BE2C (cell line): ENCODE measurements at regions not wholly inside any gene's neighbourhood (a gene's known extent, or its start where the extent isn't known, plus 50 kb on each side); places are given as distances from the start of the nearest gene placed in this dataset.

Experiments
- DNase-seq: peaks from one replicate; pipeline ENCODE4 v3.0.0-alpha.2; 2020
- H3K27me3 ChIP-seq: fragments of 250-450 bp; sonication (Bioruptor Pico); 2 replicates; pipeline ENCODE4 v1.5.1; 2020; ENCODE audit warnings: mild to moderate bottlenecking
- H3K36me3 ChIP-seq: fragments of 250-450 bp; sonication (Bioruptor Pico); 2 replicates; pipeline ENCODE4 v1.5.1; 2020; ENCODE audit warnings: mild to moderate bottlenecking
- H3K4me1 ChIP-seq: fragments of 250-450 bp; sonication (Bioruptor Pico); 2 replicates; pipeline ENCODE4 v1.5.1; 2020
- H3K4me3 ChIP-seq: 2 replicates; pipeline ENCODE4 v1.5.1; 2011; ENCODE audit warnings: low read depth, low read length
- H3K9me3 ChIP-seq: fragments of 250-450 bp; sonication (Bioruptor Pico); 2 replicates; pipeline ENCODE4 v1.5.1; 2020
- TF ChIP-seq, protein P1 (sequence below): IDR thresholded peaks from 2 replicates; pipeline ENCODE4 v1.5.1; 2012; ENCODE audit warnings: mild to moderate bottlenecking, low read depth, low read length

- Histone ChIP-seq H3K4me3 (no peak overlapping the region), H3K9me3 (no peaks in the 10 kb centered on the region), H3K4me1 (no peaks in the 10 kb centered on the region), H3K36me3 (no peaks in the 10 kb centered on the region), H3K27me3 (no peaks in the 10 kb centered on the region)
- no peak for DNase-seq
- TF ChIP-seq, protein P1, sequence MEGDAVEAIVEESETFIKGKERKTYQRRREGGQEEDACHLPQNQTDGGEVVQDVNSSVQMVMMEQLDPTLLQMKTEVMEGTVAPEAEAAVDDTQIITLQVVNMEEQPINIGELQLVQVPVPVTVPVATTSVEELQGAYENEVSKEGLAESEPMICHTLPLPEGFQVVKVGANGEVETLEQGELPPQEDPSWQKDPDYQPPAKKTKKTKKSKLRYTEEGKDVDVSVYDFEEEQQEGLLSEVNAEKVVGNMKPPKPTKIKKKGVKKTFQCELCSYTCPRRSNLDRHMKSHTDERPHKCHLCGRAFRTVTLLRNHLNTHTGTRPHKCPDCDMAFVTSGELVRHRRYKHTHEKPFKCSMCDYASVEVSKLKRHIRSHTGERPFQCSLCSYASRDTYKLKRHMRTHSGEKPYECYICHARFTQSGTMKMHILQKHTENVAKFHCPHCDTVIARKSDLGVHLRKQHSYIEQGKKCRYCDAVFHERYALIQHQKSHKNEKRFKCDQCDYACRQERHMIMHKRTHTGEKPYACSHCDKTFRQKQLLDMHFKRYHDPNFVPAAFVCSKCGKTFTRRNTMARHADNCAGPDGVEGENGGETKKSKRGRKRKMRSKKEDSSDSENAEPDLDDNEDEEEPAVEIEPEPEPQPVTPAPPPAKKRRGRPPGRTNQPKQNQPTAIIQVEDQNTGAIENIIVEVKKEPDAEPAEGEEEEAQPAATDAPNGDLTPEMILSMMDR = no peak
Measured at GRCh38 chr3:44110648-44111047, 131.0 kb upstream of the TOPAZ1 start.

DNA sequence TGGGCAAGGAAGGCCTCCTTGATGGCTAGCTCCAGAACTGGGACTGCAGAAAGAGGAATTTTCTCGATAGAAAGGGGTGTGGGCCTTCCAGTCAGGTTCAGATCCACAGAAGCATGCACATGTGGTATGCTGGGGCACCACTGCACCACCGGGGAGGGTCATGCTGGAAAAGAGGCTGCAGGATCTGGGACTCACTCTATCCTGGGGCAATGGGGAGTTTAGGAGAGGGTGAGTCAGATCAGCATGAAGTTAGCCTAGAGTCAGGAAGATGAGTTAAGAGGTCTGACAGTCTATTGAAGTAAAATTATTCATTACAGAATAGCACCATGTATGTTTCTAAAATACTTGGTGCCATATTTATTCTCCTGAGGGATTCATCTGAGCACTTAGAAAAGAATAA lies 130.2 kb upstream of the TOPAZ1 start:
- no peak for DNase-seq
- TF ChIP-seq, protein P1 = no peak
- H3K9me3 ChIP-seq = no peaks in the 10 kb centered on the region
- H3K27me3 ChIP-seq = no peaks in the 10 kb centered on the region
- H3K4me1 ChIP-seq = no peaks in the 10 kb centered on the region
- no peak overlapping the region for H3K4me3 ChIP-seq
- H3K36me3 ChIP-seq = no peaks in the 10 kb centered on the region

GRCh38 chr3:44114142-44114541 lies 127.5 kb upstream of the TOPAZ1 start:
- Histone ChIP-seq H3K36me3 (no peaks in the 10 kb centered on the region), H3K4me3 (no peak overlapping the region), H3K4me1 (no peaks in the 10 kb centered on the region), H3K9me3 (no peaks in the 10 kb centered on the region), H3K27me3 (no peaks in the 10 kb centered on the region)
- DNase-seq = peak; percentile 31
- TF ChIP-seq, protein P1 = peak; percentile 12; the same call in 1 of the 2 replicates

GRCh38 chr3:44117239-44117638 lies 124.4 kb upstream of the TOPAZ1 start:
- H3K27me3 ChIP-seq = no peaks in the 10 kb centered on the region
- H3K4me1 ChIP-seq = no peaks in the 10 kb centered on the region
- no peaks in the 10 kb centered on the region for H3K36me3 ChIP-seq
- TF ChIP-seq, protein P1 = no peak
- DNase-seq = no peak
- no peak overlapping the region for H3K4me3 ChIP-seq
- H3K9me3 ChIP-seq = no peaks in the 10 kb centered on the region

- Histone ChIP-seq H3K36me3 (no peaks in the 10 kb centered on the region), H3K27me3 (no peaks in the 10 kb centered on the region)
Measured at GRCh38 chr3:44117736-44118135, 124.0 kb upstream of the TOPAZ1 start.

More at GRCh38 chr3:44117736-44118135, 124.0 kb upstream of the TOPAZ1 start:
- no peak for DNase-seq
- TF ChIP-seq, protein P1 = no peak
- Histone ChIP-seq H3K9me3 (no peaks in the 10 kb centered on the region), H3K4me1 (no peaks in the 10 kb centered on the region), H3K4me3 (no peak overlapping the region)
